ENCODE measurements at regions not wholly inside any gene's neighbourhood (a gene's known extent, or its start where the extent isn't known, plus 50 kb on each side); places are given as distances from the start of the nearest gene placed in this dataset.

DNA sequence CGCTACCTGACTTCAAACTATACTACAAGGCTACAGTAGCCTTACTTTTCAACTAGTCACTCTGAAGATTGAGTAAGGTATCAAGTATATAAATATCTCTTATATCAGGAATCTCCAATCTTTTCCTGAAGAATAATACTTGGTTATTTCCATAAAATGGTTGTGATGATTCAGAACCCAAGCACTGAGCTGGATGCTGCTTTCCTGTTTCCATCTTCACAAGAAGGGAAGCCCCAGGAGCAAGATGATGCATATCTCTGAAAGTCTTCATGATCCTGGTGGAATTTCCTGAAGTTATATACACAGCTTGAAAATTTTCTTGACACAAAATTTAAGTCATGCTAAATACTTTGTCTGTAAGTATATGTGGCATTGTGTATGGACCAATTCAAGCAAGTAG lies 243.9 kb upstream of the TANK start:
- TF ChIP-seq, protein P1, sequence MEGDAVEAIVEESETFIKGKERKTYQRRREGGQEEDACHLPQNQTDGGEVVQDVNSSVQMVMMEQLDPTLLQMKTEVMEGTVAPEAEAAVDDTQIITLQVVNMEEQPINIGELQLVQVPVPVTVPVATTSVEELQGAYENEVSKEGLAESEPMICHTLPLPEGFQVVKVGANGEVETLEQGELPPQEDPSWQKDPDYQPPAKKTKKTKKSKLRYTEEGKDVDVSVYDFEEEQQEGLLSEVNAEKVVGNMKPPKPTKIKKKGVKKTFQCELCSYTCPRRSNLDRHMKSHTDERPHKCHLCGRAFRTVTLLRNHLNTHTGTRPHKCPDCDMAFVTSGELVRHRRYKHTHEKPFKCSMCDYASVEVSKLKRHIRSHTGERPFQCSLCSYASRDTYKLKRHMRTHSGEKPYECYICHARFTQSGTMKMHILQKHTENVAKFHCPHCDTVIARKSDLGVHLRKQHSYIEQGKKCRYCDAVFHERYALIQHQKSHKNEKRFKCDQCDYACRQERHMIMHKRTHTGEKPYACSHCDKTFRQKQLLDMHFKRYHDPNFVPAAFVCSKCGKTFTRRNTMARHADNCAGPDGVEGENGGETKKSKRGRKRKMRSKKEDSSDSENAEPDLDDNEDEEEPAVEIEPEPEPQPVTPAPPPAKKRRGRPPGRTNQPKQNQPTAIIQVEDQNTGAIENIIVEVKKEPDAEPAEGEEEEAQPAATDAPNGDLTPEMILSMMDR (IDR thresholded peaks at IDR 0.05; ENCODE audit: insufficient read depth, low read depth, low read length) = no peak
- no peak for DNase-seq (ENCODE audit: low read depth)
- H3K4me3 ChIP-seq (ENCODE audit: low read depth, low read length) = no peak overlapping the region

DNA sequence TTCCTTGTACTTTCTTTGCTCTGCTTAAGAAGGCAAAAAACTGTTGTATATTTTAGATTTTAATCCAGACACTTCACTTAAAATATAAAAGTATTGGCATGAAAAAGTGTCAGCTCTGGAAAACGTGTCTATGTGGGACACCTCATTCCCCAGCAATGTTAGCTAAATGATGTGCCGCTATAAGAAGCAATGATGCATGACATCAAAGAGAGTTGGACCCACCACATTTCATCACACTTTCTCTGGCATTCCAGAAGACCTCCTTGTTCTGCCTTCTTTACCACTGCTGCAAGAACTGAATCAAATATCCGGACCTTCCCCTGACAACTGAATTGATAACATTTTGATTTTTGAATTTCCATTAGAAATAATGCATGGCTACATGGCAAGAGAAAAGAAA lies 242.4 kb upstream of the TANK start:
- H3K4me3 ChIP-seq (ENCODE audit: low read depth, low read length) = no peak overlapping the region
- TF ChIP-seq, protein P1 (IDR thresholded peaks at IDR 0.05; ENCODE audit: insufficient read depth, low read depth, low read length) = no peak

DNA sequence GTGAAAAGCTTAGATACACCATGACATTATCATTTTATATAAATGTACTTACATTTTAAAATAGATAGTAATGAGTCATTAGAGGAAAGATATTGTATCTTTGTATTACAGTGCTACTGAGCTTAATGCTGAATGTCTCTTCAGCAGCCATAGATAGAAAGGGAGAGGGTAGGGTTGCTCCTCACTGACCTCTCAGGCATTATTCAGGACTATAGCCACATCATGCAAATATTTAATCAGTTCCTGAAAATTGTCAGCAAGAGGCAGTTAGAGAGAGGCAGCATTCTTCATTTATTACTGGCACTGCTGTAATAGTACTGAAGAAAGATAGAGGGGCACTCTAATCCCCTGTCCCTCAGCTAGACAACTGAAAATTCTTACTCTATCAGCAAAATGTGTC lies 242.0 kb upstream of the TANK start:
- no peak overlapping the region for H3K4me3 ChIP-seq (ENCODE audit: low read depth, low read length)
- no peak for DNase-seq (ENCODE audit: low read depth)
- TF ChIP-seq, protein P1 (IDR thresholded peaks at IDR 0.05; ENCODE audit: insufficient read depth, low read depth, low read length) = no peak

More for the DNA sequence above, 242.4 kb upstream of the TANK start:
- no peak for DNase-seq (ENCODE audit: low read depth)

DNA sequence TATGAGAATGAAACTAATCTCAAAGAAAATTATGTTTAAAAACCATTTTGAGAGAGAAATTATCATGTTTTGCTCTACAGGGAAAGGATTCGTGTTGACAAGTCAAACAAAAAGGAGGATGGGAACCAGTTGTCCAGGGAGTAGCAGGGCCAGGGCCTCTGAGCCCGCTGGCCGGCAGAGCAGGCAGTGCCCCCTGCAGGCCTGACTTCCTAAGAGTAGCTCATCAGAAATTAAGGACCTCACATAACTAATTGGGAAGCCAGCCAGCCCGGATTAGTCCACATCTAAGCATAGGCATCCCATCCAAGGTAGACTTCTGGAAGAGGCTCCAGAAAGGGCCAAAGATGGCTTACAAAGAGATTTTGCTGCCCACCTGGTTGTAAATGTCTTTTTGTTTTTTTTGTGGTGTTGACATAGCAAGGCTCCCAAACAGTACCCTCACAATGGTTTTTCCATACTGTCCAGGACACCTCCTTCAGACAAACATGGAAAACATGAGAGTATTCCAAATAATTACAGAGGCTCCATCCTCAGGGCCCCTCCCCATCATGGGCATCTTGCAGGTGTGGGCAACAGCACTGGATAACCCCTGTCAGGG lies 241.2 kb upstream of the TANK start:
- TF ChIP-seq, protein P1 (IDR thresholded peaks at IDR 0.05; ENCODE audit: insufficient read depth, low read depth, low read length) = peak; percentile 71
- no peak overlapping the region for H3K4me3 ChIP-seq (ENCODE audit: low read depth, low read length)
- peak; percentile 61 for DNase-seq (ENCODE audit: low read depth)

DNA sequence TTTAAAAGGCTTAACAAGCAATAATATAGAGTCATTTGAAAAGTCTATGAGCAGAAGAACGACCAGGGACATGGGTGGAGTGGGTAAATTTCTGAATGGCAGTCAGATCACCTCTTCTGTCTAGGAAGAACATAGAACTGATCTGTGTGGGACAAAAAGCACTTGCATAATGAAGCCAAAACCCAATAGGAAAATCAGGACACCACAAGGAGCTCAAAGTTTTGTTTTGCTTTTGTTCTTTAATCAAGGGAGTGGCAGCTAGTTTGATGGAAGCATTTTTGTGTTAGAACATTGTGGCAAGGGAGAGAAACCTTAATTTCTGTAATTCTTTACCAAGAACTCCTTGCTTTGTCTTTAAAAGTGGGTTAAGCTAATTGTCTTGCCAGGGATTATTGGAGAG lies 240.2 kb upstream of the TANK start:
- no peak overlapping the region for H3K4me3 ChIP-seq (ENCODE audit: low read depth, low read length)
- TF ChIP-seq, protein P1 (IDR thresholded peaks at IDR 0.05; ENCODE audit: insufficient read depth, low read depth, low read length) = no peak
- peak; percentile 10 for DNase-seq (ENCODE audit: low read depth)

DNA sequence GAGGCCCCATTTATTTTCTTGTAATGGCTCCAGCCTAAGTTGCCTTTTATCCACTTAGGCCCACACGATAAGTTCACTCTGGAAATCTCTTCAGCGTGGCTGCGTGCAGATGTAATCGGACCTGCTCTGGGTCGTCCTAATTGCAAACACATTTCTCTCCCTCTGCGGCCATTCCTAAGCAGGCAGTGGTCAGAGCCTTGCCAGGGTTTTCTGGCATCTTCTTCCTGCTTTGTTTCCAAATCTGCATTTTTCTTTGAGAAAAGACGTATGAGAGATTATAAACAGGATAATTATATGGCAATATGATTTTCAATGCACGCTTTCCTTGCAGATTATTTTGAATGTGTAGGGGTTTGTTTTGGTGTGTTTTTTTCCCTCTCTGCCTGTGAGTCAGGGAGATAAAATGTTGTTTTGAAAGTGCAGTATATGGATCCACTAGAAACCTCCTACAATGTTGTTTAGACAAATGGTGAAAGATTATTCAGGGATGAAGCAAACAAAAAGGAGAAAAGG lies 239.4 kb upstream of the TANK start:
- DNase-seq (ENCODE audit: low read depth) = peak; percentile 95
- peak overlapping the region; percentile 10 for H3K4me3 ChIP-seq (ENCODE audit: low read depth, low read length)
- TF ChIP-seq, protein P1 (IDR thresholded peaks at IDR 0.05; ENCODE audit: insufficient read depth, low read depth, low read length) = no peak
